Activated naive CD8-positive, alpha-beta T cell treated with anti-CD3 and anti-CD28 coated beads, Interleukin-2, amount 10 ng/mL, durations not matched to agents 7 days and 5 days (primary cell): ENCODE measurements at regions not wholly inside any gene's neighbourhood (a gene's known extent, or its start where the extent isn't known, plus 50 kb on each side); places are given as distances from the start of the nearest gene placed in this dataset.

Experiments used
- ATAC-seq: fragments of 150-1000 bp; cut with Tn5 transposase; one replicate; pipeline ENCODE4 v1.10.0; 2021; ENCODE audit warnings: low read depth, moderate library complexity
- POLR2A ChIA-PET: fragments of 350-600 bp; sonication (Branson Sonifier 250); formaldehyde crosslinking; loops from one replicate; lab custom pipeline; 2021; ENCODE audit warnings: antibody characterized with exemption; lab: Charles Lee
- DNase-seq: peaks from one replicate; pipeline ENCODE4 v3.0.0; 2021
- H3K27ac Mint-ChIP-seq: one replicate; pipeline ENCODE4 v1.8.0; 2022; ENCODE audit warnings: mild to moderate bottlenecking, mixed read lengths
- H3K27me3 Mint-ChIP-seq: one replicate; pipeline ENCODE4 v1.8.0; 2022; ENCODE audit warnings: mild to moderate bottlenecking, moderate library complexity, mixed read lengths
- H3K36me3 Mint-ChIP-seq: one replicate; pipeline ENCODE4 v1.8.0; 2021; ENCODE audit warnings: mild to moderate bottlenecking, mixed read lengths
- H3K4me1 Mint-ChIP-seq: one replicate; pipeline ENCODE4 v1.8.0; 2021; ENCODE audit warnings: mixed read lengths
- H3K4me3 Mint-ChIP-seq: one replicate; pipeline ENCODE4 v1.8.0; 2022; ENCODE audit warnings: mild to moderate bottlenecking, moderate library complexity, mixed read lengths
- H3K9me3 Mint-ChIP-seq: one replicate; pipeline ENCODE4 v1.8.0; 2021; ENCODE audit warnings: mixed read lengths

GRCh38 chr17:68790492-68790891 lies 164.7 kb downstream of the ABCA8 start:
- ATAC-seq (no peak), DNase-seq (no peak)
- POLR2A ChIA-PET: no interaction called here
- Mint-ChIP-seq H3K9me3 (no peaks in the 10 kb centered on the region), H3K4me3 (no peak overlapping the region), H3K4me1 (peaks cover 4% of the 10 kb centered on the region), H3K27me3 (peaks cover 22% of the 10 kb centered on the region), H3K36me3 (peaks cover 2% of the 10 kb centered on the region), H3K27ac (no peak overlapping the region)

DNA sequence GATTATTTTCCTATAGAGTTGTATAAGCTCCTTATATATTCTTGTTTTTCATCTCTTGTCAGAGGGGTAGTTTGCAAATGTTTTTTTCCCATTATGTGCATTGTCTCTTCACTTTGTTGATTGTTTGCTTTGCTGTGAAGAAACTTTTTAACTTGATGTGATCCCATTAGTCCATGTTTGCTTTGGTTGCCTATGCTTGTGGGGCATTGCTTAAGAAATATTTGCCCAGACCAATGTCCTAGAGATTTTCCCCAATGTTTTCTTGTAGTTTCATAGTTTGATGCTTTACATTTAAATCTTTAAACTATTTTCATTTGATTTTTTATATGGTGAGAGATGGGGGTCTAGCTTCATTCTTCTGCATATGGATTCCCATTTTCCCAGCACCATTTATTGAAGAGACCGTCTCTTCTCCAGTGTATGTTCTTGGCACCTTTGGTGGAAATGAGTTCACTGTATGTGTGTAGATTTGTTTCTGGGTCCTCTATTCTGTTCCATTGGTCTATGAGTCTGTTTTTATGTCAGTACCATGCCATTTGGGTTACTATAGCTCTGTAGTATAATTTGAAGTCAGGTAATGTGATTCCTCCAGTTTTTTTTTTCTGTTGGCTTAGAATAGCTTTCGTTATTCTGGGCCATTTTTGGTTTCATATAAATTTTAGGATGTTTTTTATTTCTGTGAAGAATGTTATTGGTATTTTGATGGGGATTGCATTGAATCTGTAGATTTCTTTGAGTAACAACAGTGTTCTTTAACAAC lies 165.8 kb downstream of the ABCA8 start:
- Mint-ChIP-seq H3K27me3 (peaks cover 26% of the 10 kb centered on the region), H3K4me3 (no peak overlapping the region), H3K36me3 (no peaks in the 10 kb centered on the region), H3K4me1 (no peaks in the 10 kb centered on the region), H3K27ac (no peak overlapping the region), H3K9me3 (no peaks in the 10 kb centered on the region)
- ATAC-seq (no peak), DNase-seq (no peak)
- POLR2A ChIA-PET: no interaction called here

GRCh38 chr17:68785565-68786486 lies 169.4 kb downstream of the ABCA8 start:
- ATAC-seq (no peak), DNase-seq (no peak)
- no peaks in the 10 kb centered on the region for H3K36me3 Mint-ChIP-seq
- H3K4me3 Mint-ChIP-seq: no peak overlapping the region
- H3K27me3 Mint-ChIP-seq: peaks cover 34% of the 10 kb centered on the region
- no peaks in the 10 kb centered on the region for H3K4me1 Mint-ChIP-seq
- H3K9me3 Mint-ChIP-seq: no peaks in the 10 kb centered on the region
- H3K27ac Mint-ChIP-seq: no peak overlapping the region
- POLR2A ChIA-PET: no interaction called here

DNA sequence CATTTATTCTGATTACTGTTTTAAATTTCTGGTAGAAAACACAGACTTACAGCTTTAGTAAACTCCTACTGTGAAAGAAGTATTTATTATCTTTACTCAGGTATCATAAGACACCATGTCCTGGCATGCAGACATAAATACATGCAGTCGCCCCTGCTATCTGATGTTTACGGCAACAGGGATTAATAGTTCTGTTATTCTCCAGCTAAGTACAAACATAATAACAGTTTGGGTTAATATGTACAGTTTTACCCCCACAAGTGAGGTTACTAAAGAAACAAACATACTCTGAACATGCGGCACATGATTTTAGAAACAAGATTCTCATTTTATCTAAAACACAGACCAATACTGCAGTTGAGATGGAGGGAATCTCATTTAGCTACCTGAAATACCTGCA lies 170.8 kb downstream of the ABCA8 start:
- POLR2A ChIA-PET: no interaction called here
- Mint-ChIP-seq H3K27me3 (peaks cover 27% of the 10 kb centered on the region), H3K27ac (no peak overlapping the region), H3K4me1 (no peaks in the 10 kb centered on the region), H3K9me3 (no peaks in the 10 kb centered on the region), H3K36me3 (no peaks in the 10 kb centered on the region), H3K4me3 (no peak overlapping the region)
- DNase-seq (no peak), ATAC-seq (no peak)

- DNase-seq: no peak
- Mint-ChIP-seq H3K27me3 (peaks cover 23% of the 10 kb centered on the region), H3K27ac (no peak overlapping the region), H3K36me3 (no peaks in the 10 kb centered on the region), H3K4me3 (no peak overlapping the region), H3K9me3 (no peaks in the 10 kb centered on the region), H3K4me1 (no peaks in the 10 kb centered on the region)
- ATAC-seq: no peak
- POLR2A ChIA-PET: no interaction called here
These were observed 171.3 kb downstream of the ABCA8 start for GRCh38 chr17:68783861-68784260.

DNA sequence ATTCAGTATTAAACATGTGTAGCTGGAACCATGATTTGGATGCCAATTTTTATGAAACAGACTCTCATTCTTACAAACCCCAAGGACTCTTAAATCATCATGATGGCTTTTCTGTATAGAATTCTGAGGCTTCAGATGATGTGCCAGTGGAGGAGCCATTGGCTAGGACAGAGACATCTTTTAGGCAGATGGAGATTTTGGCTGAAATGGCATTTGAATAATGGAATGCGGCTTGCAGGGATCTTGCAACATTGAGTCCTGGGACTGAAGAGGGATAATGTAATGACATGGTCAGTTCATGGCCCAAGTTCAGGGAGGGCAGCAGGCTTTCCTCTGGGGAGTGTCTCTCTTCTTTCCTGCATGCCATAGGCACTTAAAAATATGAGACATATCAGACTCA lies 172.4 kb downstream of the ABCA8 start:
- Mint-ChIP-seq H3K4me3 (no peak overlapping the region), H3K4me1 (no peaks in the 10 kb centered on the region), H3K27me3 (peaks cover 17% of the 10 kb centered on the region), H3K36me3 (no peaks in the 10 kb centered on the region), H3K27ac (no peak overlapping the region), H3K9me3 (no peaks in the 10 kb centered on the region)
- POLR2A ChIA-PET: no interaction called here
- ATAC-seq (no peak), DNase-seq (no peak)

- H3K9me3 Mint-ChIP-seq: no peaks in the 10 kb centered on the region
- H3K4me3 Mint-ChIP-seq: no peak overlapping the region
- no peaks in the 10 kb centered on the region for H3K36me3 Mint-ChIP-seq
- ATAC-seq (no peak), DNase-seq (no peak)
- H3K27ac Mint-ChIP-seq: no peak overlapping the region
- POLR2A ChIA-PET: interaction anchor here (0.5 kb wide), 1 partner anchor 1873 kb away, joined by 3 read pairs; no protein-coding TSS in a partner anchor
- H3K4me1 Mint-ChIP-seq: no peaks in the 10 kb centered on the region
- peaks cover 17% of the 10 kb centered on the region for H3K27me3 Mint-ChIP-seq
These were observed 174.6 kb downstream of the ABCA8 start for GRCh38 chr17:68780596-68780995.

- ATAC-seq: no peak
- Mint-ChIP-seq H3K27me3 (peaks cover 14% of the 10 kb centered on the region), H3K4me1 (peaks cover 4% of the 10 kb centered on the region), H3K27ac (no peak overlapping the region), H3K4me3 (no peak overlapping the region), H3K36me3 (no peaks in the 10 kb centered on the region), H3K9me3 (no peaks in the 10 kb centered on the region)
- DNase-seq: no peak
- POLR2A ChIA-PET: no interaction called here
These were observed 176.5 kb downstream of the ABCA8 start for GRCh38 chr17:68778726-68779125.

- DNase-seq (no peak), ATAC-seq (no peak)
- Mint-ChIP-seq H3K27ac (no peak overlapping the region), H3K4me3 (no peak overlapping the region), H3K36me3 (no peaks in the 10 kb centered on the region), H3K27me3 (peaks cover 15% of the 10 kb centered on the region), H3K9me3 (no peaks in the 10 kb centered on the region), H3K4me1 (peaks cover 4% of the 10 kb centered on the region)
- POLR2A ChIA-PET: no interaction called here
These were observed 176.9 kb upstream of the FAM20A start for GRCh38 chr17:68777856-68778694.

- peaks cover 10% of the 10 kb centered on the region for H3K27me3 Mint-ChIP-seq
- no peak for ATAC-seq
- no peak overlapping the region for H3K4me3 Mint-ChIP-seq
- no peaks in the 10 kb centered on the region for H3K36me3 Mint-ChIP-seq
- H3K4me1 Mint-ChIP-seq: peaks cover 4% of the 10 kb centered on the region
- POLR2A ChIA-PET: no interaction called here
- no peak for DNase-seq
- H3K9me3 Mint-ChIP-seq: no peaks in the 10 kb centered on the region
- no peak overlapping the region for H3K27ac Mint-ChIP-seq
These were observed 176.2 kb upstream of the FAM20A start for GRCh38 chr17:68777243-68777855.

DNA sequence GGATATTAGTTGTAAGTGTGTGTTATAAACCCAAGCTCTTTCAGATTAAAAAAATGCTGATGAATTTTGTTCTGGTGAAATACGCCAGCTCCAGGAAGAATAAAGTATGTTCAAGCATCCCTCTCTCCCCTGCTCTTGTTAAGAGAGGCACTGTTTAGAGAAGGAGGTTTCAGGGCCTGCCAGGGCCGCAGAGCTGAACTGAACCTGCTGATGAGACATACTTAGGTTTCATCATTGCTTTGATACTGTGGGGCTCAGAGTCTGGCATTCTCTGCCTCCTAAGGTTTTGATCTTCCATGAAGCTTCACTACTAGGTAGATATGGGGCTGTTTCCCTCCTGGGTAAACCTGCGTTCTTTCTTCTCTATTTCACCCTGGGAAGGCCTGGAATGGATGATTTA lies 175.3 kb upstream of the FAM20A start:
- Mint-ChIP-seq H3K27ac (no peak overlapping the region), H3K4me3 (no peak overlapping the region), H3K9me3 (no peaks in the 10 kb centered on the region), H3K36me3 (no peaks in the 10 kb centered on the region), H3K4me1 (peaks cover 9% of the 10 kb centered on the region), H3K27me3 (peaks cover 6% of the 10 kb centered on the region)
- ATAC-seq (no peak), DNase-seq (no peak)
- POLR2A ChIA-PET: no interaction called here

- peaks cover 4% of the 10 kb centered on the region for H3K27me3 Mint-ChIP-seq
- H3K27ac Mint-ChIP-seq: no peak overlapping the region
- ATAC-seq (no peak), DNase-seq (no peak)
- peaks cover 9% of the 10 kb centered on the region for H3K4me1 Mint-ChIP-seq
- POLR2A ChIA-PET: no interaction called here
- H3K9me3 Mint-ChIP-seq: no peaks in the 10 kb centered on the region
- H3K4me3 Mint-ChIP-seq: no peak overlapping the region
- no peaks in the 10 kb centered on the region for H3K36me3 Mint-ChIP-seq
These were observed 174.8 kb upstream of the FAM20A start for GRCh38 chr17:68775969-68776368.

GRCh38 chr17:68775318-68775717 lies 174.2 kb upstream of the FAM20A start:
- ATAC-seq (no peak), DNase-seq (no peak)
- no peak overlapping the region for H3K4me3 Mint-ChIP-seq
- H3K36me3 Mint-ChIP-seq: no peaks in the 10 kb centered on the region
- peaks cover 9% of the 10 kb centered on the region for H3K4me1 Mint-ChIP-seq
- peaks cover 4% of the 10 kb centered on the region for H3K27me3 Mint-ChIP-seq
- no peaks in the 10 kb centered on the region for H3K9me3 Mint-ChIP-seq
- no peak overlapping the region for H3K27ac Mint-ChIP-seq
- POLR2A ChIA-PET: no interaction called here
